H1 (cell line): ENCODE measurements at regions not wholly inside any gene's neighbourhood (a gene's known extent, or its start where the extent isn't known, plus 50 kb on each side); places are given as distances from the start of the nearest gene placed in this dataset.

Experiments
- CTCF ChIA-PET: fragments of 300-600 bp; sonication (Branson Sonifier 250); formaldehyde crosslinking; loops from one replicate; lab custom pipeline; 2021; ENCODE audit not compliant: partially characterized antibody; lab: Charles Lee
- POLR2A ChIA-PET: fragments of 300-600 bp; sonication (Branson Sonifier 250); formaldehyde crosslinking; loops from one replicate; lab custom pipeline; 2021; ENCODE audit warnings: inconsistent platforms; ENCODE audit not compliant: partially characterized antibody; lab: Charles Lee
- DNase-seq, 2 experiments: peaks; one replicate each; pipeline versions ENCODE4 v3.0.0 to v3.0.0-alpha.2; 2010 to 2022; ENCODE audit warnings: low spot score in 2 of 2, low read depth in 1 of 2, mixed read lengths in 1 of 2
- FAIRE-seq: peaks from 2 replicates; lab custom pipeline; 2011; peaks lifted over from hg19 to GRCh38; lab: Jason Lieb, UNC
- H2AFZ ChIP-seq: 2 replicates; pipeline ENCODE4 v1.8.1; 2012; ENCODE audit warnings: low read length, inconsistent platforms
- H2AK5ac ChIP-seq: 2 replicates; pipeline ENCODE4 v1.6.1; 2013; ENCODE audit warnings: low read depth, low read length
- H2BK120ac ChIP-seq: replicated peaks from 2 replicates; pipeline ENCODE3; 2013; ENCODE audit warnings: low read depth, low read length, inconsistent platforms
- H2BK12ac ChIP-seq: 2 replicates; pipeline ENCODE4 v1.6.1; 2013; ENCODE audit warnings: low read depth, low read length
- H2BK15ac ChIP-seq: 2 replicates; pipeline ENCODE4 v1.6.1; 2013; ENCODE audit warnings: low read length
- H2BK20ac ChIP-seq: 2 replicates; pipeline ENCODE4 v1.6.1; 2013; ENCODE audit warnings: low read length
- H2BK5ac ChIP-seq: 2 replicates; pipeline ENCODE4 v1.6.1; 2013; ENCODE audit warnings: low read depth, low read length
- H3K14ac ChIP-seq: 2 replicates; pipeline ENCODE4 v1.6.1; 2013; ENCODE audit warnings: inconsistent platforms; ENCODE audit not compliant: insufficient read length
- H3K18ac ChIP-seq: 2 replicates; pipeline ENCODE4 v1.6.1; 2013; ENCODE audit warnings: low read length; ENCODE audit errors: extremely low read depth
- H3K23ac ChIP-seq: 2 replicates; pipeline ENCODE4 v1.6.1; 2013; ENCODE audit warnings: inconsistent platforms; ENCODE audit not compliant: insufficient read length
- H3K23me2 ChIP-seq: 2 replicates; pipeline ENCODE4 v1.6.1; 2013; ENCODE audit warnings: low read depth, low read length
- H3K27ac ChIP-seq: 2 replicates; pipeline ENCODE4 v1.6.1; 2011; ENCODE audit warnings: low read depth, low read length, inconsistent platforms
- H3K27me3 ChIP-seq, 4 experiments: replicated peaks in 1 of 4; 1 replicate in 1 of 4; 2 replicates in 3 of 4; pipeline versions ENCODE4 v1.6.1 to v1.8.1; 2011 to 2013; ENCODE audit warnings: low read length in 3 of 4, mild to moderate bottlenecking in 3 of 4, inconsistent platforms in 2 of 4, mixed read lengths in 2 of 4, moderate library complexity in 1 of 4; ENCODE audit not compliant: control insufficient read depth in 3 of 4, insufficient read depth in 3 of 4; ENCODE audit errors: extremely low read depth in 1 of 4
- H3K36me3 ChIP-seq, 4 experiments: 2 replicates each; pipeline versions ENCODE4 v1.6.1 to v1.8.1; 2011 to 2013; ENCODE audit warnings: mild to moderate bottlenecking in 4 of 4, low read length in 3 of 4, moderate library complexity in 2 of 4, control low read depth in 1 of 4, inconsistent platforms in 1 of 4; ENCODE audit not compliant: insufficient read depth in 4 of 4, control insufficient read depth in 2 of 4
- H3K4ac ChIP-seq: replicated peaks from 2 replicates; pipeline ENCODE3; 2013; ENCODE audit warnings: low read length, low read depth, mixed read lengths, inconsistent platforms; ENCODE audit not compliant: insufficient read length
- H3K4me1 ChIP-seq, 4 experiments: replicated peaks in 1 of 4; 1 replicate in 1 of 4; 2 replicates in 3 of 4; pipeline versions ENCODE4 v1.6.1 to v1.8.1; 2011 to 2013; ENCODE audit warnings: low read length in 3 of 4, inconsistent platforms in 2 of 4, mixed read lengths in 1 of 4; ENCODE audit not compliant: insufficient read depth in 4 of 4, control insufficient read depth in 3 of 4
- H3K4me2 ChIP-seq, 2 experiments: 2 replicates each; pipeline versions ENCODE4 v1.6.1 to v1.8.1; 2011 to 2013; ENCODE audit warnings: low read depth in 2 of 2, low read length in 2 of 2, control low read depth in 1 of 2, inconsistent platforms in 1 of 2, mild to moderate bottlenecking in 1 of 2; ENCODE audit not compliant: insufficient read depth in 1 of 2
- H3K4me3 ChIP-seq, 4 experiments: fragments of 200-600, 300-600 bp in 1 of 4; sonication (generic), shearing (Covaris generic), sonication (Bioruptor Twin) in 1 of 4; 2 replicates each; pipeline versions ENCODE4 v1.5.1 to v1.8.1; 2011 to 2016; ENCODE audit warnings: low read length in 4 of 4, low read depth in 3 of 4, control low read depth in 2 of 4, inconsistent platforms in 2 of 4, mild to moderate bottlenecking in 2 of 4, mixed read lengths in 1 of 4, moderate library complexity in 1 of 4; ENCODE audit not compliant: insufficient read depth in 2 of 4; ENCODE audit errors: extremely low read depth in 1 of 4
- H3K56ac ChIP-seq: replicated peaks from 2 replicates; pipeline ENCODE3; 2013; ENCODE audit warnings: low read depth, mild to moderate bottlenecking, mixed read lengths, low read length, inconsistent platforms; ENCODE audit not compliant: insufficient read length
- H3K79me1 ChIP-seq: 2 replicates; pipeline ENCODE4 v1.6.1; 2013; ENCODE audit warnings: low read depth, low read length, control low read depth
- H3K79me2 ChIP-seq, 2 experiments: 2 replicates each; pipeline versions ENCODE4 v1.6.1 to v1.8.1; 2012 to 2013; ENCODE audit warnings: low read length in 2 of 2, mild to moderate bottlenecking in 2 of 2, inconsistent platforms in 1 of 2; ENCODE audit not compliant: insufficient read depth in 2 of 2, control insufficient read depth in 1 of 2
- H3K9ac ChIP-seq, 4 experiments: replicated peaks in 1 of 4; 1 replicate in 1 of 4; 2 replicates in 3 of 4; pipeline versions ENCODE4 v1.6.1 to v1.8.1; 2011 to 2013; ENCODE audit warnings: low read depth in 3 of 4, low read length in 3 of 4, control low read depth in 2 of 4, mild to moderate bottlenecking in 2 of 4, moderate library complexity in 2 of 4, inconsistent platforms in 1 of 4; ENCODE audit errors: extremely low read depth in 1 of 4
- H3K9me3 ChIP-seq, 2 experiments: 2 replicates each; pipeline versions ENCODE4 v1.6.1 to v1.8.1; 2012 to 2013; ENCODE audit warnings: mild to moderate bottlenecking in 2 of 2, moderate library complexity in 2 of 2, control low read depth in 1 of 2, inconsistent platforms in 1 of 2, low read depth in 1 of 2, low read length in 1 of 2, mixed read lengths in 1 of 2; ENCODE audit not compliant: insufficient read depth in 2 of 2
- H4K20me1 ChIP-seq, 2 experiments: replicated peaks in 1 of 2; 2 replicates each; pipeline versions ENCODE3 to v1.8.1; 2011 to 2013; ENCODE audit warnings: inconsistent platforms in 2 of 2, low read length in 2 of 2, mild to moderate bottlenecking in 1 of 2; ENCODE audit not compliant: insufficient read depth in 2 of 2, control insufficient read depth in 1 of 2
- H4K5ac ChIP-seq: 2 replicates; pipeline ENCODE4 v1.6.1; 2013; ENCODE audit warnings: low read length, low read depth, mixed read lengths, inconsistent platforms; ENCODE audit not compliant: insufficient read length
- H4K8ac ChIP-seq: 2 replicates; pipeline ENCODE4 v1.8.0; 2013; ENCODE audit warnings: mild to moderate bottlenecking, moderate library complexity, low read length, inconsistent platforms; ENCODE audit not compliant: insufficient read depth; ENCODE audit errors: extremely low read depth
- H4K91ac ChIP-seq: replicated peaks from 2 replicates; pipeline ENCODE3; 2013; ENCODE audit warnings: low read length, mixed read lengths, inconsistent platforms; ENCODE audit not compliant: insufficient read length
- BCL11A ChIP-seq, 2 experiments: IDR thresholded peaks; one replicate each; pipeline ENCODE4 v1.6.1; 2011; ENCODE audit warnings: low read depth in 2 of 2, low read length in 2 of 2, mild to moderate bottlenecking in 2 of 2
- CBX8 ChIP-seq: fragments of 300-800, 300-1000 bp; sonication (generic); IDR thresholded peaks from 2 replicates; pipeline ENCODE4 v1.7.1; 2016; ENCODE audit warnings: low read depth, low read length, borderline replicate concordance
- CHD2 ChIP-seq: IDR thresholded peaks from 2 replicates; pipeline ENCODE4 v1.6.1; 2012; ENCODE audit warnings: low read length, improper control_type of control experiment
- CTBP2 ChIP-seq: IDR thresholded peaks from 2 replicates; pipeline ENCODE4 v1.7.0; 2011; ENCODE audit warnings: borderline replicate concordance, mild to moderate bottlenecking, moderate library complexity, mixed read lengths, low read length; ENCODE audit not compliant: insufficient read depth, insufficient read length
- HDAC2 ChIP-seq, 2 experiments: fragments of 300-600 bp in 1 of 2; sonication (generic) in 1 of 2; IDR thresholded peaks; 2 replicates each; pipeline ENCODE4 v1.6.1; 2011 to 2012; ENCODE audit warnings: low read depth in 2 of 2, low read length in 2 of 2, mild to moderate bottlenecking in 2 of 2, moderate library complexity in 2 of 2, borderline replicate concordance in 1 of 2, inconsistent platforms in 1 of 2
- HDAC6 ChIP-seq: IDR thresholded peaks from one replicate; pipeline ENCODE4 v1.7.1; 2012; ENCODE audit warnings: low read depth, mild to moderate bottlenecking, inconsistent platforms, low read length, moderate library complexity
- JUND ChIP-seq: IDR thresholded peaks from 2 replicates; pipeline ENCODE4 v1.6.1; 2011; ENCODE audit warnings: mild to moderate bottlenecking, improper control_type of control experiment, low read length
- NRF1 ChIP-seq: IDR thresholded peaks from 2 replicates; pipeline ENCODE4 v1.6.1; 2011; ENCODE audit warnings: mild to moderate bottlenecking, low read depth, low read length, improper control_type of control experiment
- PHF8 ChIP-seq: fragments of 200-600 bp; sonication (generic); conservative IDR thresholded peaks from 2 replicates; pipeline ENCODE4 v1.7.1; 2012; ENCODE audit warnings: low read depth, mild to moderate bottlenecking, inconsistent platforms, low read length, moderate library complexity
- POLR2A ChIP-seq, 2 experiments: IDR thresholded peaks; 1 replicate in 1 of 2; 2 replicates in 1 of 2; pipeline ENCODE4 v1.6.1; 2011; ENCODE audit warnings: low read depth in 2 of 2, low read length in 2 of 2, mild to moderate bottlenecking in 2 of 2; ENCODE audit errors: control extremely low read depth in 1 of 2
- RXRA ChIP-seq: IDR thresholded peaks from 2 replicates; pipeline ENCODE4 v1.6.1; 2011; ENCODE audit warnings: low read depth, mild to moderate bottlenecking, low read length, moderate library complexity; ENCODE audit not compliant: insufficient read depth
- SIX5 ChIP-seq: IDR thresholded peaks from 2 replicates; pipeline ENCODE4 v1.6.1; 2011; ENCODE audit warnings: mild to moderate bottlenecking, low read depth, low read length
- SP1 ChIP-seq: IDR thresholded peaks from 2 replicates; pipeline ENCODE4 v1.6.1; 2011; ENCODE audit warnings: low read depth, low read length
- SP2 ChIP-seq: IDR thresholded peaks from 2 replicates; pipeline ENCODE4 v1.6.1; 2012; ENCODE audit warnings: mild to moderate bottlenecking, low read length, inconsistent platforms

DNA sequence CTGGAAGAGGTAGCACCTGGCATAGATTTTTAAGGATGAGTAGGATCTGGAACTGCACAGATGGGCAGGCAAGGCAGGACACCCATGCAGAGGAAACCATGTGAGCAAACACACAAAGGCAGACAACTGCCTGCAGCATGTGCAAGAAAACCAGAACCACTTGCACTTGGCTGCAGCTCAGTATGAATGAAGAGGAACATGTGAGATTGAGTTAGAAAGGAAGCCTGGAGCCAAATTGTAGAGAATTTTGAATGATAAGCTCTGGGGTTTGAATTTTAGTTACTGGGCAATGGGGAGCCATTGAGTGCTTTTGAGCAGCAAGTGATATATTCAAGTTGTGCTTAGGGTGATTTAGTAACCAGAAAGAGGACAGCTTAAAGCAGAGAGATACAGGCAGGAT, 583.4 kb downstream of the SOX6 start:
- no peak for FAIRE-seq

More for the DNA sequence above, 583.4 kb downstream of the SOX6 start:
- Histone ChIP-seq H3K23ac (no peak overlapping the region), H2BK12ac (no peak overlapping the region), H3K27ac (no peak overlapping the region), H3K14ac (no peak overlapping the region), H3K9me3 (no peaks in the 10 kb centered on the region), H3K4me2 (no peak overlapping the region), H3K18ac (no peak overlapping the region), H2BK120ac (no peak overlapping the region), H2BK15ac (no peak overlapping the region), H3K9ac (no peak overlapping the region)
- CTCF ChIA-PET: interaction anchor here (0.6 to 6.2 kb wide), 17 partner anchors 8 to 446 kb away, joined by 3 to 33 read pairs (median 4); no protein-coding TSS in a partner anchor
- no peak for DNase-seq
- TF ChIP-seq HDAC2 (IDR thresholded peaks at IDR 0.05; ENCODE audit: borderline replicate concordance in 1 of 2, low read depth in 2 of 2, low read length in 2 of 2) (no peak), CBX8 (no peak), POLR2A (IDR thresholded peaks at IDR 0.05; ENCODE audit: control extremely low read depth in 1 of 2, low read depth in 2 of 2, low read length in 2 of 2) (no peak), CHD2 (no peak), RXRA (no peak), PHF8 (no peak), SP2 (no peak), BCL11A (IDR thresholded peaks at IDR 0.05; ENCODE audit: low read depth in 2 of 2, low read length in 2 of 2) (no peak), SP1 (no peak), JUND (no peak), NRF1 (no peak), HDAC6 (no peak), CTBP2 (no peak), SIX5 (no peak)
- TF ChIP-seq, all 59 proteins: peak for 0
- H3K4ac ChIP-seq: no peak overlapping the region
- H4K5ac ChIP-seq: no peak overlapping the region
- POLR2A ChIA-PET: no interaction called here
- no peak overlapping the region for H3K56ac ChIP-seq
- no peaks in the 10 kb centered on the region for H3K27me3 ChIP-seq
- H2AFZ ChIP-seq: no peak overlapping the region
- no peak overlapping the region for H4K91ac ChIP-seq
- no peak overlapping the region for H3K4me3 ChIP-seq
- no peak overlapping the region for H4K8ac ChIP-seq
- H2AK5ac ChIP-seq: no peak overlapping the region
- no peaks in the 10 kb centered on the region for H3K79me1 ChIP-seq
- H3K4me1 ChIP-seq: no peaks in the 10 kb centered on the region
- no peak overlapping the region for H2BK5ac ChIP-seq
- no peaks in the 10 kb centered on the region for H3K36me3 ChIP-seq
- no peak overlapping the region for H2BK20ac ChIP-seq
- H3K79me2 ChIP-seq: no peaks in the 10 kb centered on the region
- H3K23me2 ChIP-seq: no peaks in the 10 kb centered on the region
- H4K20me1 ChIP-seq: no peaks in the 10 kb centered on the region
